ENCODE measurements at regions not wholly inside any gene's neighbourhood (a gene's known extent, or its start where the extent isn't known, plus 50 kb on each side); places are given as distances from the start of the nearest gene placed in this dataset.

DNA sequence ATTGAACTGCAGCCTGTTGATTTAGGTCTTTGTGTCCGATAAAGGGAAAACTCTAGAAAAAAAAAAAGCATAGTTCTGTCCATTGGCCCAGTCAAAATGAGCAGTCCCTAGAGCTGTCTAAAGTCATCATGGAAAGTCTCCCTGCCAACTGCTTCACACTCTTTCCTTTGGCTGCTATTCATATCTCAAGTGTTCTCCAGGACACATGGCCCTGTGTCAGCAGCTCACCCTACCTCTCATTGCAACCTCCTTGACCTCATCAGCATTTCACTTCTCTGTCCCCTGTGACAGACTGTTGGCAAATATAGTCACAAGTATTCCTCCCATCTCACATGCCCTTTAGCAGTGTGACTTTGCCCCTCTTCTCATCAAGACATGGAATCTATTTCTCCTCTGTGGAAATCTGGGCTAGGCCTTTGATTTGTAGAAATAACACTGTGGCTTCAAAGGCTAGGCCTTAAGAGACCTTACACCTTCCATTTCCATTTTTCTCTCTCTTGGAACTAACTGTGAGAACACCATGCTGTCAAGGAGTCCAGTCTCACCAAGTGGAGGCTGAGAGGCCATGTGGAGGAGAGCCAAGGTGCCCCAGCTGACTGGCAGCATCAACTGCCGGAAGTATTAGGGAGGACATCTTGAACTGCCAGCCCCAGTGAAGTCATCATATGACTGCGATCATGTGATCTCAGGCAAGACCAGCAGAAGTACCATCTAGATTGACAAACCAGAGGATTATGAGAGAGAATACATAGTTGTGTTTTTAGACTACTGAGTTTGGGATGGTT, 149.4 kb upstream of the TARS1 start:
- intact Hi-C loops (cut with micrococcal nuclease; ENCODE audit: unreplicated experiment) = no loop called here
- no peaks in the 10 kb centered on the region for H3K4me1 ChIP-seq (replicated peaks; ENCODE audit: insufficient read depth)
- no peak overlapping the region for H2AFZ ChIP-seq
- H3K79me2 ChIP-seq (ENCODE audit: low read depth) = no peaks in the 10 kb centered on the region
- no peaks in the 10 kb centered on the region for H3K9me2 ChIP-seq (ENCODE audit: insufficient read depth)
- no peak overlapping the region for H3K4me3 ChIP-seq
- H3K27ac ChIP-seq = no peak overlapping the region
- no peaks in the 10 kb centered on the region for H3K27me3 ChIP-seq (ENCODE audit: insufficient read depth, low read depth)
- ChIA-PET CTCF (no interaction called here), POLR2A (ENCODE audit: unreplicated experiment) (no interaction called here)
- no peaks in the 10 kb centered on the region for H3K36me3 ChIP-seq (ENCODE audit: low read depth)
- no peaks in the 10 kb centered on the region for H4K20me1 ChIP-seq (ENCODE audit: insufficient read depth)
- H3F3A ChIP-seq (ENCODE audit: insufficient read depth, low read depth) = no peaks in the 10 kb centered on the region
- DNase-seq = no peak
- no TSS peak for BruUV-seq (replicated peaks)
- no peak for TF ChIP-seq CTCF (conservative IDR thresholded peaks at IDR 0.05)
- no peak for TF ChIP-seq EZH2 (IDR thresholded peaks at IDR 0.05; ENCODE audit: low read depth)
- H3K9me3 ChIP-seq (ENCODE audit: insufficient read depth, low read depth) = no peaks in the 10 kb centered on the region
- no peak overlapping the region for H3K4me2 ChIP-seq

GRCh38 chr5:33297760-33298216, 143.0 kb upstream of the TARS1 start:
- Histone ChIP-seq H3K4me3 (no peak overlapping the region), H3K27me3 (ENCODE audit: insufficient read depth, low read depth) (no peaks in the 10 kb centered on the region), H3K79me2 (ENCODE audit: low read depth) (no peaks in the 10 kb centered on the region), H3F3A (ENCODE audit: insufficient read depth, low read depth) (peaks cover 4% of the 10 kb centered on the region; the same call in 1 of the 2 replicates), H3K4me2 (no peak overlapping the region), H3K4me1 (replicated peaks; ENCODE audit: insufficient read depth) (no peaks in the 10 kb centered on the region; the same call in 1 of the 2 replicates), H3K9me3 (ENCODE audit: insufficient read depth, low read depth) (no peaks in the 10 kb centered on the region), H4K20me1 (ENCODE audit: insufficient read depth) (no peaks in the 10 kb centered on the region), H2AFZ (no peak overlapping the region), H3K9me2 (ENCODE audit: insufficient read depth) (no peaks in the 10 kb centered on the region), H3K27ac (no peak overlapping the region), H3K36me3 (ENCODE audit: low read depth) (no peaks in the 10 kb centered on the region)
- DNase-seq = no peak
- TF ChIP-seq EZH2 (IDR thresholded peaks at IDR 0.05; ENCODE audit: low read depth) (no peak), CTCF (conservative IDR thresholded peaks at IDR 0.05) (no peak)
- intact Hi-C loops (cut with micrococcal nuclease; ENCODE audit: unreplicated experiment) = no loop called here
- BruUV-seq (replicated peaks) = no TSS peak
- ChIA-PET POLR2A (ENCODE audit: unreplicated experiment) (no interaction called here), CTCF (interaction anchor here (0.5 kb wide), 1 partner anchor 590 kb away, joined by 4 read pairs; no protein-coding TSS in a partner anchor)

- ChIA-PET CTCF (interaction anchor here (0.6 to 1.2 kb wide), 5 partner anchors 13 to 592 kb away, joined by 3 to 6 read pairs (median 3); no protein-coding TSS in a partner anchor), POLR2A (ENCODE audit: unreplicated experiment) (interaction anchor here (0.5 to 0.7 kb wide), 3 partner anchors 609 to 1088 kb away, joined by 3 to 9 read pairs (median 5); no protein-coding TSS in a partner anchor)
- Histone ChIP-seq H3K4me1 (replicated peaks; ENCODE audit: insufficient read depth) (no peaks in the 10 kb centered on the region; the same call in 1 of the 2 replicates), H3K4me2 (peak overlapping the region; percentile 44), H3F3A (ENCODE audit: insufficient read depth, low read depth) (peaks cover 4% of the 10 kb centered on the region; the same call in 1 of the 2 replicates), H3K36me3 (ENCODE audit: low read depth) (no peaks in the 10 kb centered on the region), H2AFZ (peak overlapping the region; percentile 40; the same call in 1 of the 2 replicates), H3K9me2 (ENCODE audit: insufficient read depth) (no peaks in the 10 kb centered on the region), H4K20me1 (ENCODE audit: insufficient read depth) (no peaks in the 10 kb centered on the region), H3K27ac (no peak overlapping the region), H3K4me3 (no peak overlapping the region), H3K27me3 (ENCODE audit: insufficient read depth, low read depth) (no peaks in the 10 kb centered on the region), H3K79me2 (ENCODE audit: low read depth) (no peaks in the 10 kb centered on the region), H3K9me3 (ENCODE audit: insufficient read depth, low read depth) (no peaks in the 10 kb centered on the region)
- intact Hi-C loops (cut with micrococcal nuclease; ENCODE audit: unreplicated experiment) = loop anchor here (1.0 to 10.0 kb wide), 7 partner anchors 118 to 815 kb away; no protein-coding TSS in a partner anchor
- DNase-seq = peak in 1 of 2 experiments; percentile 37
- no TSS peak for BruUV-seq (replicated peaks)
- TF ChIP-seq EZH2 (IDR thresholded peaks at IDR 0.05; ENCODE audit: low read depth) (no peak), CTCF (conservative IDR thresholded peaks at IDR 0.05) (peak; percentile 77)
These were observed 141.1 kb upstream of the TARS1 start for GRCh38 chr5:33299621-33300208.
